ENCODE measurements at regions not wholly inside any gene's neighbourhood (a gene's known extent, or its start where the extent isn't known, plus 50 kb on each side); places are given as distances from the start of the nearest gene placed in this dataset.

DNA sequence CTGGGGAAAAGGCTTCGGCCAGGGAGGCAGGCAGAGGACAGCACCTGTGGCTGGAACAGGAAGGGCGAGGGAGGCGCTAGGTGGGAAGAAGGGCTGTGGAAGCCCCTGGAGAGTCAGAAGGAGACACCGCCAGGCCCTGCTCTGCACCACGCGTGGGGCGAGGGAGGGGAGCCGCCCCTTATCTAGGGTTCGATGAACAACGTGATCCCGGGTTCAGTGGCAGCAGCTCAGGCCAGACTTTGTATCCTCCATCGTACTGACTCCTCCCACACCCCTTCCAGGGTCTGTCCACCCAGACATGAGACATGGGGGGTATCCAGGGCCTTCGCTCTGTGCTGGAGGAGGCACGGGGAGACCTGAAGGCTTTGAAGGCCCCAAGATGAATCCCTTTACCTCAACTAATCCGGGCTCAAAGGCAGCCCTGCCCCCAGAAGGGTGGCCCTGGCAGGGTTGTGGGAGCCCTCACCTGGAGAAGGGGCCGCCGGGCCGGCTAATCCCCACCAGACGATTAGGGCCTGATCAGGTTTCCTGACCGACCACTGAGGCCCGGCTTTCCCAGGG is 110.8 kb downstream of the PDGFA start:
- Histone ChIP-seq H3K36me3 (ENCODE audit: control insufficient read depth in 2 of 2, insufficient read depth in 2 of 2, low read length in 1 of 2) (no peaks in the 10 kb centered on the region), H3K9me3 (replicated peaks; ENCODE audit: control insufficient read depth, insufficient read depth, low read length) (no peaks in the 10 kb centered on the region; the same call in 2 of the 3 replicates), H3K27ac (ENCODE audit: control insufficient read depth, insufficient read depth) (no peak overlapping the region), H4K20me1 (ENCODE audit: control insufficient read depth, insufficient read depth) (no peaks in the 10 kb centered on the region), H3K9ac (ENCODE audit: control insufficient read depth, insufficient read depth, low read length) (no peak overlapping the region), H3K27me3 (replicated peaks in 1 of 2; ENCODE audit: control insufficient read depth in 2 of 2, insufficient read depth in 2 of 2, low read length in 1 of 2) (no peaks in the 10 kb centered on the region), H3K4me1 (ENCODE audit: control insufficient read depth, insufficient read depth, low read length) (no peaks in the 10 kb centered on the region), H3K4me2 (ENCODE audit: control insufficient read depth, insufficient read depth) (no peak overlapping the region), H2AFZ (ENCODE audit: control insufficient read depth, low read depth, low read length) (no peak overlapping the region), H3K4me3 (no peak overlapping the region), H3K79me2 (ENCODE audit: control insufficient read depth, insufficient read depth, low read length) (no peaks in the 10 kb centered on the region)
- RAD21 ChIA-PET (ENCODE audit: unreplicated experiment): no interaction called here
- 65% methylated on average over 21 of the region's 21 CpGs for WGBS (ENCODE audit: insufficient coverage, insufficient replicate concordance, low lambda C conversion rate, missing lambda C conversion rate)
- BruUV-seq (replicated peaks): no TSS peak
- TF ChIP-seq BACH1 (IDR thresholded peaks at IDR 0.05; ENCODE audit: borderline replicate concordance) (no peak), NFXL1 (IDR thresholded peaks at IDR 0.05; ENCODE audit: borderline replicate concordance) (no peak), CHD2 (IDR thresholded peaks at IDR 0.05; ENCODE audit: borderline replicate concordance, low read depth, low read length) (no peak), STAT3 (IDR thresholded peaks at IDR 0.05; ENCODE audit: low read depth, low read length) (no peak), BRCA1 (IDR thresholded peaks at IDR 0.05; ENCODE audit: low read depth, low read length) (no peak), ESRRA (IDR thresholded peaks at IDR 0.05; ENCODE audit: low read length) (no peak), POLR2AphosphoS2 (IDR thresholded peaks at IDR 0.05; ENCODE audit: low read depth, low read length) (no peak), FOXM1 (IDR thresholded peaks at IDR 0.05; ENCODE audit: low read depth, low read length) (no peak), ZZZ3 (IDR thresholded peaks at IDR 0.05; ENCODE audit: control insufficient read depth, insufficient read length, low read depth) (no peak), YY1 (IDR thresholded peaks at IDR 0.05; ENCODE audit: low read depth, low read length) (no peak), TCF7 (IDR thresholded peaks at IDR 0.05; ENCODE audit: borderline replicate concordance) (no peak)
- TF ChIP-seq, protein P1, sequence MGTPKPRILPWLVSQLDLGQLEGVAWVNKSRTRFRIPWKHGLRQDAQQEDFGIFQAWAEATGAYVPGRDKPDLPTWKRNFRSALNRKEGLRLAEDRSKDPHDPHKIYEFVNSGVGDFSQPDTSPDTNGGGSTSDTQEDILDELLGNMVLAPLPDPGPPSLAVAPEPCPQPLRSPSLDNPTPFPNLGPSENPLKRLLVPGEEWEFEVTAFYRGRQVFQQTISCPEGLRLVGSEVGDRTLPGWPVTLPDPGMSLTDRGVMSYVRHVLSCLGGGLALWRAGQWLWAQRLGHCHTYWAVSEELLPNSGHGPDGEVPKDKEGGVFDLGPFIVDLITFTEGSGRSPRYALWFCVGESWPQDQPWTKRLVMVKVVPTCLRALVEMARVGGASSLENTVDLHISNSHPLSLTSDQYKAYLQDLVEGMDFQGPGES (IDR thresholded peaks at IDR 0.05): no peak
- TF ChIP-seq, protein P2, sequence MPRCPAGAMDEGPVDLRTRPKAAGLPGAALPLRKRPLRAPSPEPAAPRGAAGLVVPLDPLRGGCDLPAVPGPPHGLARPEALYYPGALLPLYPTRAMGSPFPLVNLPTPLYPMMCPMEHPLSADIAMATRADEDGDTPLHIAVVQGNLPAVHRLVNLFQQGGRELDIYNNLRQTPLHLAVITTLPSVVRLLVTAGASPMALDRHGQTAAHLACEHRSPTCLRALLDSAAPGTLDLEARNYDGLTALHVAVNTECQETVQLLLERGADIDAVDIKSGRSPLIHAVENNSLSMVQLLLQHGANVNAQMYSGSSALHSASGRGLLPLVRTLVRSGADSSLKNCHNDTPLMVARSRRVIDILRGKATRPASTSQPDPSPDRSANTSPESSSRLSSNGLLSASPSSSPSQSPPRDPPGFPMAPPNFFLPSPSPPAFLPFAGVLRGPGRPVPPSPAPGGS (IDR thresholded peaks at IDR 0.05; ENCODE audit: borderline replicate concordance, insufficient read depth, low read depth, low read length, poor library complexity, severe bottlenecking): no peak
- TF ChIP-seq, protein P3, sequence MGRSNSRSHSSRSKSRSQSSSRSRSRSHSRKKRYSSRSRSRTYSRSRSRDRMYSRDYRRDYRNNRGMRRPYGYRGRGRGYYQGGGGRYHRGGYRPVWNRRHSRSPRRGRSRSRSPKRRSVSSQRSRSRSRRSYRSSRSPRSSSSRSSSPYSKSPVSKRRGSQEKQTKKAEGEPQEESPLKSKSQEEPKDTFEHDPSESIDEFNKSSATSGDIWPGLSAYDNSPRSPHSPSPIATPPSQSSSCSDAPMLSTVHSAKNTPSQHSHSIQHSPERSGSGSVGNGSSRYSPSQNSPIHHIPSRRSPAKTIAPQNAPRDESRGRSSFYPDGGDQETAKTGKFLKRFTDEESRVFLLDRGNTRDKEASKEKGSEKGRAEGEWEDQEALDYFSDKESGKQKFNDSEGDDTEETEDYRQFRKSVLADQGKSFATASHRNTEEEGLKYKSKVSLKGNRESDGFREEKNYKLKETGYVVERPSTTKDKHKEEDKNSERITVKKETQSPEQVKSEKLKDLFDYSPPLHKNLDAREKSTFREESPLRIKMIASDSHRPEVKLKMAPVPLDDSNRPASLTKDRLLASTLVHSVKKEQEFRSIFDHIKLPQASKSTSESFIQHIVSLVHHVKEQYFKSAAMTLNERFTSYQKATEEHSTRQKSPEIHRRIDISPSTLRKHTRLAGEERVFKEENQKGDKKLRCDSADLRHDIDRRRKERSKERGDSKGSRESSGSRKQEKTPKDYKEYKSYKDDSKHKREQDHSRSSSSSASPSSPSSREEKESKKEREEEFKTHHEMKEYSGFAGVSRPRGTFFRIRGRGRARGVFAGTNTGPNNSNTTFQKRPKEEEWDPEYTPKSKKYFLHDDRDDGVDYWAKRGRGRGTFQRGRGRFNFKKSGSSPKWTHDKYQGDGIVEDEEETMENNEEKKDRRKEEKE (IDR thresholded peaks at IDR 0.05): no peak
- CTCF ChIA-PET: no interaction called here
- in situ Hi-C loops (cut with MboI) (no loop called here), intact Hi-C loops (cut with micrococcal nuclease; ENCODE audit: unreplicated experiment) (no loop called here)
- DNase-seq (ENCODE audit: low read depth, low spot score) (no peak), FAIRE-seq (no peak), ATAC-seq (no peak)
- SMC1A ChIA-PET (ENCODE audit: uncharacterized antibody, unreplicated experiment): no interaction called here
- POLR2A ChIA-PET: no interaction called here

Data from GM12878 (cell line).